ENCODE measurements at regions not wholly inside any gene's neighbourhood (a gene's known extent, or its start where the extent isn't known, plus 50 kb on each side); places are given as distances from the start of the nearest gene placed in this dataset.

DNA sequence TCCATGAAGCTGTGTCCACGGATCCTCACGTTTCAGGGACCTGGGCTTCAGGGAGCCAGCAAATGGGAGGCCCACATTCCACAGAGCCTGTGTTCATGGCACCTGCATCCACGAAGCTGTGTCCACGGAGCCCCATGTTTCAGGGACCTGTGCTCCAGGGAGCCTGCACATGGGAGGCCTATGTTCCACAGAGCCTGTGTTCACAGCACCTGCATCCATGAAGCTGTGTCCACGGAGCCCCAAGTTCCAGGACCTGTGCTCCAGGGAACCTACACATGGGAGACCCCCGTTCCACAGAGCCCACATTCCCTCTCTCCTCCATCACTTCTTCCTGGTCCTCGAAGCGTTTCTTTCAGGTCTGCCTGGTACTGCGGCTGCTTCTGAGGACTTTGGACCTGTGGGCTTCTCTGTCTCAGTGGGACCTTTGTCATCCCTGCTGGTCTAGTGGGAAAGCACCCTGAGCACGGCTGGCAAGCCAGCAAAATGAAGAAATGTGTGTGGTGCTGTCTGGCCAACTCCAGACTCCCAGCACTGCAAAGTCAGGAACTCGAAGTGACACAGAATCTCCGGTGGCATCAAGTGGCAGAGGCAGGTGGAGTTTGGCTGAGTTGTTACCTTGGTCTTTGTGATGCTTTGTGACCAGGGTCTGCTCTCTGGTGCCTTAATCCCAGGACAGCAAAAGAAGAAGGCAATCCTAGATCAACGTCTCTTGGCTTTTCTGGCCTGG is 245.9 kb downstream of the DLL1 start:
- WGBS (ENCODE audit: insufficient coverage, insufficient read length) = no CpG with 5 or more reads among the region's 13 CpGs
- DNase-seq (ENCODE audit: low read depth, low spot score) = no peak
- Histone ChIP-seq H3K4me1 (ENCODE audit: control insufficient read depth, insufficient read depth, low read length) (no peaks in the 10 kb centered on the region; the same call in none of the 2 replicates), H3K27me3 (ENCODE audit: control insufficient read depth, insufficient read depth, low read length) (no peaks in the 10 kb centered on the region), H3K27ac (ENCODE audit: low read length) (no peak overlapping the region), H3K36me3 (ENCODE audit: control insufficient read depth, insufficient read depth, low read length) (no peaks in the 10 kb centered on the region), H3K9me3 (ENCODE audit: control insufficient read depth, insufficient read depth, low read length) (no peaks in the 10 kb centered on the region), H3K4me3 (ENCODE audit: low read length) (no peak overlapping the region)

- no peak for DNase-seq (ENCODE audit: low read depth, low spot score)
- H3K9me3 ChIP-seq (ENCODE audit: control insufficient read depth, insufficient read depth, low read length) = no peaks in the 10 kb centered on the region
- H3K36me3 ChIP-seq (ENCODE audit: control insufficient read depth, insufficient read depth, low read length) = no peaks in the 10 kb centered on the region
- no peaks in the 10 kb centered on the region; the same call in none of the 2 replicates for H3K4me1 ChIP-seq (ENCODE audit: control insufficient read depth, insufficient read depth, low read length)
- no CpG with 5 or more reads among the region's 11 CpGs for WGBS (ENCODE audit: insufficient coverage, insufficient read length)
- H3K4me3 ChIP-seq (ENCODE audit: low read length) = no peak overlapping the region
- H3K27ac ChIP-seq (ENCODE audit: low read length) = no peak overlapping the region
- no peaks in the 10 kb centered on the region for H3K27me3 ChIP-seq (ENCODE audit: control insufficient read depth, insufficient read depth, low read length)
These were observed 246.7 kb downstream of the DLL1 start for GRCh38 chr6:170043881-170044790.

GRCh38 chr6:170043150-170043819 is 247.6 kb downstream of the DLL1 start:
- Histone ChIP-seq H3K27ac (ENCODE audit: low read length) (no peak overlapping the region), H3K27me3 (ENCODE audit: control insufficient read depth, insufficient read depth, low read length) (no peaks in the 10 kb centered on the region), H3K4me1 (ENCODE audit: control insufficient read depth, insufficient read depth, low read length) (no peaks in the 10 kb centered on the region; the same call in none of the 2 replicates), H3K36me3 (ENCODE audit: control insufficient read depth, insufficient read depth, low read length) (no peaks in the 10 kb centered on the region), H3K9me3 (ENCODE audit: control insufficient read depth, insufficient read depth, low read length) (no peaks in the 10 kb centered on the region), H3K4me3 (ENCODE audit: low read length) (no peak overlapping the region)
- WGBS (ENCODE audit: insufficient coverage, insufficient read length) = no CpG with 5 or more reads among the region's 21 CpGs
- DNase-seq (ENCODE audit: low read depth, low spot score) = no peak

GRCh38 chr6:170042596-170043118 is 248.2 kb downstream of the DLL1 start:
- Histone ChIP-seq H3K4me1 (ENCODE audit: control insufficient read depth, insufficient read depth, low read length) (no peaks in the 10 kb centered on the region; the same call in none of the 2 replicates), H3K36me3 (ENCODE audit: control insufficient read depth, insufficient read depth, low read length) (no peaks in the 10 kb centered on the region), H3K27ac (ENCODE audit: low read length) (no peak overlapping the region), H3K9me3 (ENCODE audit: control insufficient read depth, insufficient read depth, low read length) (no peaks in the 10 kb centered on the region), H3K4me3 (ENCODE audit: low read length) (no peak overlapping the region), H3K27me3 (ENCODE audit: control insufficient read depth, insufficient read depth, low read length) (no peaks in the 10 kb centered on the region)
- no CpG with 5 or more reads among the region's 13 CpGs for WGBS (ENCODE audit: insufficient coverage, insufficient read length)
- DNase-seq (ENCODE audit: low read depth, low spot score) = no peak

DNA sequence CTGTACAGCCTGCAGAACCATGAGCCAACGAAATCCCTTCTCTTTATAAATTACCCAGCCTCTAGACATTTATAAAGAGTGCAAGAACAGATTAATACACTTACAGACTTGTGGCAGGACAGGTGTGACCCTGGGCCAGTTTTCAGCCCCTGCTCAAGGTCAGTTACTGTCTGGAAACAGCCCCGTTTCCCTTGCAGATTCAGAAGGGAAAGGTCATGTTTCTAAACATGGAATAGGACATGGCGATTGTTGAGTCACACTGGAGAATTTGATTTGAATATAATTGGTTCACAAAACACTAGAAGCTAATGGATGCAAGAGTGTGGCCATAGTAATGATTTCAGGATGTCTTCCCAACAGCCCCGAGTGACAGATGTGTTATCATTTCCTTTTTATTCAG is 248.8 kb downstream of the DLL1 start:
- no peak for DNase-seq (ENCODE audit: low read depth, low spot score)
- Histone ChIP-seq H3K4me3 (ENCODE audit: low read length) (no peak overlapping the region), H3K27me3 (ENCODE audit: control insufficient read depth, insufficient read depth, low read length) (no peaks in the 10 kb centered on the region), H3K27ac (ENCODE audit: low read length) (no peak overlapping the region), H3K36me3 (ENCODE audit: control insufficient read depth, insufficient read depth, low read length) (no peaks in the 10 kb centered on the region), H3K4me1 (ENCODE audit: control insufficient read depth, insufficient read depth, low read length) (no peaks in the 10 kb centered on the region; the same call in none of the 2 replicates), H3K9me3 (ENCODE audit: control insufficient read depth, insufficient read depth, low read length) (no peaks in the 10 kb centered on the region)
- WGBS (ENCODE audit: insufficient coverage, insufficient read length) = no CpG with 5 or more reads among the region's 4 CpGs

GRCh38 chr6:170041526-170041925 is 249.4 kb downstream of the DLL1 start:
- H3K9me3 ChIP-seq (ENCODE audit: control insufficient read depth, insufficient read depth, low read length) = no peaks in the 10 kb centered on the region
- H3K4me3 ChIP-seq (ENCODE audit: low read length) = no peak overlapping the region
- no peak overlapping the region for H3K27ac ChIP-seq (ENCODE audit: low read length)
- H3K36me3 ChIP-seq (ENCODE audit: control insufficient read depth, insufficient read depth, low read length) = no peaks in the 10 kb centered on the region
- H3K27me3 ChIP-seq (ENCODE audit: control insufficient read depth, insufficient read depth, low read length) = no peaks in the 10 kb centered on the region
- no peaks in the 10 kb centered on the region; the same call in none of the 2 replicates for H3K4me1 ChIP-seq (ENCODE audit: control insufficient read depth, insufficient read depth, low read length)
- DNase-seq (ENCODE audit: low read depth, low spot score) = no peak
- no CpG with 5 or more reads among the region's 6 CpGs for WGBS (ENCODE audit: insufficient coverage, insufficient read length)

- WGBS (ENCODE audit: insufficient coverage, insufficient read length) = no CpG with 5 or more reads among the region's 5 CpGs
- Histone ChIP-seq H3K9me3 (ENCODE audit: control insufficient read depth, insufficient read depth, low read length) (no peaks in the 10 kb centered on the region), H3K27ac (ENCODE audit: low read length) (no peak overlapping the region), H3K36me3 (ENCODE audit: control insufficient read depth, insufficient read depth, low read length) (no peaks in the 10 kb centered on the region), H3K4me1 (ENCODE audit: control insufficient read depth, insufficient read depth, low read length) (no peaks in the 10 kb centered on the region; the same call in none of the 2 replicates), H3K4me3 (ENCODE audit: low read length) (no peak overlapping the region), H3K27me3 (ENCODE audit: control insufficient read depth, insufficient read depth, low read length) (no peaks in the 10 kb centered on the region)
- DNase-seq (ENCODE audit: low read depth, low spot score) = no peak
These were observed 250.0 kb downstream of the DLL1 start for GRCh38 chr6:170040906-170041305.

DNA sequence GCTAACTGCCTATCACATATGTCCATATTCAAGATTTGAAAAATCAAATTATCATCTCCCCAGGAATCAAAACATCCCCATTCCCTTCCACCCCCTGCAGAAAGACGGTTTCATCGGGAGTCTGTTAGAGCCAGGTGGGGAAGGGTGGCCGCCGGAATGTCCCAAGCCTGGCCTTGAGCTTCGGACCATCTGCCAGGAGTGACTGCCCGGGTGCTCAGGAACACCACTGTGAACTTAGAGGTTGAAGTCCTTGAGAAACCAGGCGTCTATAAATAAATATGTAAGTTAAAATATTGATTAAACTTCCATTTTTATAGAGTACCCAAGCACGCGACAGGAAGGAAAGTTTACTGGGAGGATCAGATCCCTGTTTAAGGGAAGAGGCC is 250.8 kb downstream of the DLL1 start:
- WGBS (ENCODE audit: insufficient coverage, insufficient read length) = no CpG with 5 or more reads among the region's 9 CpGs
- H3K9me3 ChIP-seq (ENCODE audit: control insufficient read depth, insufficient read depth, low read length) = no peaks in the 10 kb centered on the region
- DNase-seq (ENCODE audit: low read depth, low spot score) = no peak
- H3K4me1 ChIP-seq (ENCODE audit: control insufficient read depth, insufficient read depth, low read length) = peaks cover 2% of the 10 kb centered on the region
- H3K27me3 ChIP-seq (ENCODE audit: control insufficient read depth, insufficient read depth, low read length) = no peaks in the 10 kb centered on the region
- H3K36me3 ChIP-seq (ENCODE audit: control insufficient read depth, insufficient read depth, low read length) = no peaks in the 10 kb centered on the region
- H3K4me3 ChIP-seq (ENCODE audit: low read length) = no peak overlapping the region
- H3K27ac ChIP-seq (ENCODE audit: low read length) = no peak overlapping the region

- H3K27me3 ChIP-seq (ENCODE audit: control insufficient read depth, insufficient read depth, low read length) = no peaks in the 10 kb centered on the region
- no peak for DNase-seq (ENCODE audit: low read depth, low spot score)
- no peaks in the 10 kb centered on the region for H3K36me3 ChIP-seq (ENCODE audit: control insufficient read depth, insufficient read depth, low read length)
- H3K9me3 ChIP-seq (ENCODE audit: control insufficient read depth, insufficient read depth, low read length) = no peaks in the 10 kb centered on the region
- H3K4me3 ChIP-seq (ENCODE audit: low read length) = no peak overlapping the region
- H3K27ac ChIP-seq (ENCODE audit: low read length) = no peak overlapping the region
- WGBS (ENCODE audit: insufficient coverage, insufficient read length) = no CpG with 5 or more reads among the region's 28 CpGs
- peaks cover 2% of the 10 kb centered on the region for H3K4me1 ChIP-seq (ENCODE audit: control insufficient read depth, insufficient read depth, low read length)
These were observed 251.4 kb downstream of the DLL1 start for GRCh38 chr6:170039156-170040114.
